ENCODE measurements at regions not wholly inside any gene's neighbourhood (a gene's known extent, or its start where the extent isn't known, plus 50 kb on each side); places are given as distances from the start of the nearest gene placed in this dataset.

GRCh38 chr3:8276056-8276455 lies 225.6 kb upstream of the LMCD1 start:
- no peaks in the 10 kb centered on the region for H3K9me3 ChIP-seq (ENCODE audit: low read depth)
- no peak for DNase-seq (ENCODE audit: low spot score)
- no peak overlapping the region for H3K27ac ChIP-seq
- no peaks in the 10 kb centered on the region for H4K20me1 ChIP-seq (ENCODE audit: insufficient read depth, poor library complexity, severe bottlenecking)
- H3K79me2 ChIP-seq = no peaks in the 10 kb centered on the region
- H3K36me3 ChIP-seq (replicated peaks; ENCODE audit: insufficient read depth, low read depth) = no peaks in the 10 kb centered on the region
- no peaks in the 10 kb centered on the region for H3K27me3 ChIP-seq
- no peak overlapping the region for H3K4me2 ChIP-seq
- no peak overlapping the region for H2AFZ ChIP-seq
- no peaks in the 10 kb centered on the region for H3K4me1 ChIP-seq (ENCODE audit: insufficient read depth)
- TF ChIP-seq CTCF (IDR thresholded peaks at IDR 0.05; ENCODE audit: poor library complexity) (no peak), EZH2phosphoT487 (IDR thresholded peaks at IDR 0.05; ENCODE audit: low read depth, severe bottlenecking, unreplicated experiment) (no peak), EZH2 (IDR thresholded peaks at IDR 0.05; ENCODE audit: borderline replicate concordance) (no peak)
- no peak overlapping the region for H3K4me3 ChIP-seq
- H3K9me2 ChIP-seq (replicated peaks; ENCODE audit: insufficient read depth) = no peaks in the 10 kb centered on the region
- 96% methylated on average over 3 of the region's 3 CpGs for WGBS (ENCODE audit: low lambda C conversion rate, missing lambda C conversion rate)

GRCh38 chr3:8276506-8276905 lies 225.1 kb upstream of the LMCD1 start:
- 86% methylated on average over 2 of the region's 2 CpGs for WGBS (ENCODE audit: low lambda C conversion rate, missing lambda C conversion rate)
- Histone ChIP-seq H2AFZ (no peak overlapping the region), H3K27ac (no peak overlapping the region), H3K36me3 (replicated peaks; ENCODE audit: insufficient read depth, low read depth) (no peaks in the 10 kb centered on the region), H3K4me1 (ENCODE audit: insufficient read depth) (no peaks in the 10 kb centered on the region), H3K4me2 (no peak overlapping the region), H3K4me3 (no peak overlapping the region), H3K27me3 (no peaks in the 10 kb centered on the region), H4K20me1 (ENCODE audit: insufficient read depth, poor library complexity, severe bottlenecking) (no peaks in the 10 kb centered on the region), H3K9me2 (replicated peaks; ENCODE audit: insufficient read depth) (no peaks in the 10 kb centered on the region), H3K9me3 (ENCODE audit: low read depth) (no peaks in the 10 kb centered on the region), H3K79me2 (no peaks in the 10 kb centered on the region)
- TF ChIP-seq CTCF (IDR thresholded peaks at IDR 0.05; ENCODE audit: poor library complexity) (no peak), EZH2phosphoT487 (IDR thresholded peaks at IDR 0.05; ENCODE audit: low read depth, severe bottlenecking, unreplicated experiment) (no peak), EZH2 (IDR thresholded peaks at IDR 0.05; ENCODE audit: borderline replicate concordance) (no peak)
- DNase-seq (ENCODE audit: low spot score) = no peak

GRCh38 chr3:8278448-8278847 lies 223.2 kb upstream of the LMCD1 start:
- TF ChIP-seq CTCF (IDR thresholded peaks at IDR 0.05; ENCODE audit: poor library complexity) = no peak
- no peak for TF ChIP-seq EZH2phosphoT487 (IDR thresholded peaks at IDR 0.05; ENCODE audit: low read depth, severe bottlenecking, unreplicated experiment)
- no peak for TF ChIP-seq EZH2 (IDR thresholded peaks at IDR 0.05; ENCODE audit: borderline replicate concordance)
- Histone ChIP-seq H3K4me1 (ENCODE audit: insufficient read depth) (no peaks in the 10 kb centered on the region), H3K27me3 (no peaks in the 10 kb centered on the region), H3K36me3 (replicated peaks; ENCODE audit: insufficient read depth, low read depth) (no peaks in the 10 kb centered on the region), H3K9me3 (ENCODE audit: low read depth) (no peaks in the 10 kb centered on the region), H3K27ac (no peak overlapping the region), H3K4me2 (no peak overlapping the region), H3K79me2 (no peaks in the 10 kb centered on the region), H2AFZ (no peak overlapping the region), H4K20me1 (ENCODE audit: insufficient read depth, poor library complexity, severe bottlenecking) (no peaks in the 10 kb centered on the region), H3K4me3 (no peak overlapping the region), H3K9me2 (replicated peaks; ENCODE audit: insufficient read depth) (no peaks in the 10 kb centered on the region)
- DNase-seq (ENCODE audit: low spot score) = no peak
- 88% methylated on average over 7 of the region's 7 CpGs for WGBS (ENCODE audit: low lambda C conversion rate, missing lambda C conversion rate)

GRCh38 chr3:8279476-8279875 lies 222.1 kb upstream of the LMCD1 start:
- DNase-seq (ENCODE audit: low spot score) = no peak
- 66% methylated on average over 7 of the region's 7 CpGs for WGBS (ENCODE audit: low lambda C conversion rate, missing lambda C conversion rate)
- Histone ChIP-seq H3K9me3 (ENCODE audit: low read depth) (no peaks in the 10 kb centered on the region), H3K36me3 (replicated peaks; ENCODE audit: insufficient read depth, low read depth) (no peaks in the 10 kb centered on the region), H4K20me1 (ENCODE audit: insufficient read depth, poor library complexity, severe bottlenecking) (no peaks in the 10 kb centered on the region), H3K4me2 (no peak overlapping the region), H3K9me2 (replicated peaks; ENCODE audit: insufficient read depth) (no peaks in the 10 kb centered on the region), H3K4me3 (no peak overlapping the region), H3K27ac (no peak overlapping the region), H3K4me1 (ENCODE audit: insufficient read depth) (no peaks in the 10 kb centered on the region), H3K79me2 (no peaks in the 10 kb centered on the region), H2AFZ (no peak overlapping the region), H3K27me3 (no peaks in the 10 kb centered on the region)
- no peak for TF ChIP-seq EZH2phosphoT487 (IDR thresholded peaks at IDR 0.05; ENCODE audit: low read depth, severe bottlenecking, unreplicated experiment)
- no peak for TF ChIP-seq EZH2 (IDR thresholded peaks at IDR 0.05; ENCODE audit: borderline replicate concordance)
- no peak for TF ChIP-seq CTCF (IDR thresholded peaks at IDR 0.05; ENCODE audit: poor library complexity)
